Calu3 (cell line): ENCODE measurements at regions not wholly inside any gene's neighbourhood (a gene's known extent, or its start where the extent isn't known, plus 50 kb on each side); places are given as distances from the start of the nearest gene placed in this dataset.

Experiments used
- BruUV-seq: library from RNA; stranded (reverse); fragments of 400-500 nt; replicated peaks from 2 replicates; lab custom pipeline; 2021; lab: Mats Ljungman, UMichigan
- CTCF ChIA-PET: fragments of 300-600 bp; sonication (Branson Sonifier 250); formaldehyde crosslinking; loops from one replicate; lab custom pipeline; 2022; ENCODE audit warnings: antibody characterized with exemption; lab: Charles Lee
- DNase-seq: peaks from one replicate; pipeline ENCODE4 v3.0.0; 2022
- H3K27ac Mint-ChIP-seq: one replicate; pipeline ENCODE4 v1.8.0; 2022; ENCODE audit warnings: mixed read lengths; ENCODE audit not compliant: unreplicated experiment
- H3K27me3 Mint-ChIP-seq: one replicate; pipeline ENCODE4 v1.8.0; 2022; ENCODE audit warnings: mixed read lengths; ENCODE audit not compliant: unreplicated experiment
- H3K36me3 Mint-ChIP-seq: one replicate; pipeline ENCODE4 v1.8.0; 2022; ENCODE audit warnings: mild to moderate bottlenecking, moderate library complexity, mixed read lengths; ENCODE audit not compliant: insufficient read depth, unreplicated experiment
- H3K4me1 Mint-ChIP-seq: one replicate; pipeline ENCODE4 v1.8.0; 2022; ENCODE audit warnings: mild to moderate bottlenecking, low read depth, mixed read lengths; ENCODE audit not compliant: unreplicated experiment
- H3K4me3 Mint-ChIP-seq: one replicate; pipeline ENCODE4 v1.8.0; 2022; ENCODE audit warnings: mild to moderate bottlenecking, low read depth, moderate library complexity, mixed read lengths; ENCODE audit not compliant: unreplicated experiment
- H3K9me3 Mint-ChIP-seq: one replicate; pipeline ENCODE4 v1.8.0; 2022; ENCODE audit warnings: low read depth, mixed read lengths; ENCODE audit not compliant: unreplicated experiment
- intact Hi-C: fragments of 100-400 bp; cut with micrococcal nuclease; formaldehyde crosslinking; loops from one replicate; pipeline ENCODE4 v1.10.0; 2022; ENCODE audit not compliant: unreplicated experiment
- TF ChIP-seq, protein P1 (sequence below): fragments of 200-600 bp; IDR thresholded peaks from one replicate; pipeline ENCODE4 v1.8.0; 2022; ENCODE audit warnings: antibody characterized with exemption; ENCODE audit not compliant: unreplicated experiment

DNA sequence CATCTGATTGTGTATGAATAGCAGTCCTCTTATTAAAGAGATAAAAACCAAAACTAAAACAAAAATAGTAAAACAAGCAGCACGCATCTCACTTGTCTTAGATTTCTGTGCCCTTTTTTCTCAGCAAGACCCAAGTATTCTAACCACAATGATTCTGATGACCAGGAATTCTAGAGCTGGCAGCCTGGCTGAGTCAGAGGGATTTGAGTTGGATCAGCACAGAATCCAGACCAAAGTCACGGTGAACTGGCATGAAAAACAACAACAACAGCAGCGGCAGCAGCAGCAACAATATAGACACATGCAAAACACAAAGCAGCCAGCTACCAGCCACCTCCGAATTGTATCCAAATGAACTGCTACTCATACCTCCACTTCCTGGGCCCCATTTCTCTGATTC, 360.5 kb downstream of the KCNRG start:
- TF ChIP-seq, protein P1, sequence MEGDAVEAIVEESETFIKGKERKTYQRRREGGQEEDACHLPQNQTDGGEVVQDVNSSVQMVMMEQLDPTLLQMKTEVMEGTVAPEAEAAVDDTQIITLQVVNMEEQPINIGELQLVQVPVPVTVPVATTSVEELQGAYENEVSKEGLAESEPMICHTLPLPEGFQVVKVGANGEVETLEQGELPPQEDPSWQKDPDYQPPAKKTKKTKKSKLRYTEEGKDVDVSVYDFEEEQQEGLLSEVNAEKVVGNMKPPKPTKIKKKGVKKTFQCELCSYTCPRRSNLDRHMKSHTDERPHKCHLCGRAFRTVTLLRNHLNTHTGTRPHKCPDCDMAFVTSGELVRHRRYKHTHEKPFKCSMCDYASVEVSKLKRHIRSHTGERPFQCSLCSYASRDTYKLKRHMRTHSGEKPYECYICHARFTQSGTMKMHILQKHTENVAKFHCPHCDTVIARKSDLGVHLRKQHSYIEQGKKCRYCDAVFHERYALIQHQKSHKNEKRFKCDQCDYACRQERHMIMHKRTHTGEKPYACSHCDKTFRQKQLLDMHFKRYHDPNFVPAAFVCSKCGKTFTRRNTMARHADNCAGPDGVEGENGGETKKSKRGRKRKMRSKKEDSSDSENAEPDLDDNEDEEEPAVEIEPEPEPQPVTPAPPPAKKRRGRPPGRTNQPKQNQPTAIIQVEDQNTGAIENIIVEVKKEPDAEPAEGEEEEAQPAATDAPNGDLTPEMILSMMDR, result no peak
- Mint-ChIP-seq H3K27ac (no peak overlapping the region), H3K9me3 (no peaks in the 10 kb centered on the region), H3K27me3 (no peaks in the 10 kb centered on the region), H3K4me1 (peaks cover 6% of the 10 kb centered on the region), H3K36me3 (no peaks in the 10 kb centered on the region), H3K4me3 (no peak overlapping the region)
- BruUV-seq, result no TSS peak
- CTCF ChIA-PET, result no interaction called here
- DNase-seq, result no peak
- intact Hi-C loops, result loop anchor here (2.0 to 10.0 kb wide), 2 partner anchors 159 to 425 kb away; no protein-coding TSS in a partner anchor

GRCh38 chr13:50376895-50377575, 361.8 kb downstream of the KCNRG start:
- H3K36me3 Mint-ChIP-seq, result no peaks in the 10 kb centered on the region
- H3K4me1 Mint-ChIP-seq, result peaks cover 6% of the 10 kb centered on the region
- H3K27me3 Mint-ChIP-seq, result no peaks in the 10 kb centered on the region
- peak; percentile 3 for DNase-seq
- no TSS peak for BruUV-seq
- H3K27ac Mint-ChIP-seq, result no peak overlapping the region
- H3K4me3 Mint-ChIP-seq, result no peak overlapping the region
- CTCF ChIA-PET, result no interaction called here
- H3K9me3 Mint-ChIP-seq, result peaks cover 3% of the 10 kb centered on the region
- TF ChIP-seq, protein P1, result no peak
- intact Hi-C loops, result loop anchor here (2.0 to 10.0 kb wide), 2 partner anchors 158 to 424 kb away; no protein-coding TSS in a partner anchor

- TF ChIP-seq, protein P1, result no peak
- intact Hi-C loops, result loop anchor here (2.0 to 10.0 kb wide), 2 partner anchors 157 to 423 kb away; no protein-coding TSS in a partner anchor
- Mint-ChIP-seq H3K4me1 (peaks cover 6% of the 10 kb centered on the region), H3K27me3 (no peaks in the 10 kb centered on the region), H3K36me3 (no peaks in the 10 kb centered on the region), H3K9me3 (peaks cover 3% of the 10 kb centered on the region), H3K4me3 (no peak overlapping the region), H3K27ac (no peak overlapping the region)
- no TSS peak for BruUV-seq
- CTCF ChIA-PET, result no interaction called here
- no peak for DNase-seq
These were observed 362.6 kb downstream of the KCNRG start for GRCh38 chr13:50377726-50378270.

DNA sequence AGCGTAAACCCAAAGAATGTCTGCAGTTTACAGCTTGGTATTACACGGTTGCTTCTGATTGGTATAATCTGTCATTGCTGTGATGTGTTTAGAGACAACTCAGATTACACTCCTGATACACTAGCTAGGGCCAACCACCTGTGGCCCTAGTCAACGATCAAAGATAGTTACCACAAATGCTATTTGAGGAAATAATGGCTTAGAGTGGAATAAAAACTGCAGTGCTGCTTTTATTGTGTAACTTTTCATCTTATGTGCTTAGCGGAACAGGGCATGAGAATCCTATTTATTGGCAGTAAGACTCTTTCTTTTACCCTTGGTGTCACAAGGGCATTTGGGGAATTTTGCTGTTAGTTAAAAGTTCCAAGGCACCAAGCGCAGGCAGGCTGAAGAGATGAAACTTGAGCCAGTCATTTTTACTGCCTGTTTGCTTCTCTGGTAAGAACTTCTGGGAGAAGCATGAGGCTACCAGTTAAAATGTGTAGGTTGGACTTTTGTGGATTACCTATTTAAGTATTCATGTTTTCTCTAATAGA, 363.3 kb downstream of the KCNRG start:
- no peak for DNase-seq
- intact Hi-C loops, result loop anchor here (10.0 kb wide), 1 partner anchor 156 kb away; no protein-coding TSS in a partner anchor
- TF ChIP-seq, protein P1, result no peak
- no TSS peak for BruUV-seq
- H3K4me1 Mint-ChIP-seq, result peaks cover 6% of the 10 kb centered on the region
- CTCF ChIA-PET, result interaction anchor here (0.6 kb wide), 1 partner anchor 22 kb away, joined by 6 read pairs; no protein-coding TSS in a partner anchor
- no peaks in the 10 kb centered on the region for H3K36me3 Mint-ChIP-seq
- no peaks in the 10 kb centered on the region for H3K27me3 Mint-ChIP-seq
- no peak overlapping the region for H3K4me3 Mint-ChIP-seq
- H3K27ac Mint-ChIP-seq, result no peak overlapping the region
- peaks cover 3% of the 10 kb centered on the region for H3K9me3 Mint-ChIP-seq
